BE2C (cell line): ENCODE measurements at regions not wholly inside any gene's neighbourhood (a gene's known extent, or its start where the extent isn't known, plus 50 kb on each side); places are given as distances from the start of the nearest gene placed in this dataset.

Experiments used
- DNase-seq: peaks from one replicate; pipeline ENCODE4 v3.0.0-alpha.2; 2020
- H3K27me3 ChIP-seq: fragments of 250-450 bp; sonication (Bioruptor Pico); 2 replicates; pipeline ENCODE4 v1.5.1; 2020; ENCODE audit warnings: mild to moderate bottlenecking
- H3K36me3 ChIP-seq: fragments of 250-450 bp; sonication (Bioruptor Pico); 2 replicates; pipeline ENCODE4 v1.5.1; 2020; ENCODE audit warnings: mild to moderate bottlenecking
- H3K4me1 ChIP-seq: fragments of 250-450 bp; sonication (Bioruptor Pico); 2 replicates; pipeline ENCODE4 v1.5.1; 2020
- H3K4me3 ChIP-seq: 2 replicates; pipeline ENCODE4 v1.5.1; 2011; ENCODE audit warnings: low read depth, low read length
- H3K9me3 ChIP-seq: fragments of 250-450 bp; sonication (Bioruptor Pico); 2 replicates; pipeline ENCODE4 v1.5.1; 2020
- CTCF ChIP-seq: IDR thresholded peaks from 2 replicates; pipeline ENCODE4 v1.5.1; 2012; ENCODE audit warnings: mild to moderate bottlenecking, low read depth, low read length

- no peak for DNase-seq
- Histone ChIP-seq H3K9me3 (no peaks in the 10 kb centered on the region), H3K36me3 (no peaks in the 10 kb centered on the region), H3K4me3 (no peak overlapping the region), H3K27me3 (no peaks in the 10 kb centered on the region), H3K4me1 (no peaks in the 10 kb centered on the region)
- TF ChIP-seq CTCF, result no peak
Observed at GRCh38 chr22:34913826-34914225, 152.1 kb upstream of the ISX start.

- no peak for DNase-seq
Observed at GRCh38 chr22:34914846-34915245, 151.1 kb upstream of the ISX start.

GRCh38 chr22:34917239-34917638 is 148.7 kb upstream of the ISX start:
- H3K4me1 ChIP-seq, result no peaks in the 10 kb centered on the region
- TF ChIP-seq CTCF, result no peak
- no peak for DNase-seq
- H3K9me3 ChIP-seq, result no peaks in the 10 kb centered on the region
- H3K36me3 ChIP-seq, result no peaks in the 10 kb centered on the region
- no peaks in the 10 kb centered on the region for H3K27me3 ChIP-seq
- no peak overlapping the region for H3K4me3 ChIP-seq

More at GRCh38 chr22:34914846-34915245, 151.1 kb upstream of the ISX start:
- Histone ChIP-seq H3K9me3 (no peaks in the 10 kb centered on the region), H3K27me3 (no peaks in the 10 kb centered on the region), H3K4me1 (no peaks in the 10 kb centered on the region), H3K4me3 (no peak overlapping the region), H3K36me3 (no peaks in the 10 kb centered on the region)
- no peak for TF ChIP-seq CTCF

- no peak for TF ChIP-seq CTCF
- DNase-seq, result no peak
- H3K27me3 ChIP-seq, result no peaks in the 10 kb centered on the region
- no peaks in the 10 kb centered on the region for H3K9me3 ChIP-seq
- no peaks in the 10 kb centered on the region for H3K36me3 ChIP-seq
- H3K4me1 ChIP-seq, result no peaks in the 10 kb centered on the region
- no peak overlapping the region for H3K4me3 ChIP-seq
Observed at GRCh38 chr22:34931026-34931425, 134.9 kb upstream of the ISX start.

- Histone ChIP-seq H3K9me3 (no peaks in the 10 kb centered on the region), H3K27me3 (no peaks in the 10 kb centered on the region), H3K4me3 (no peak overlapping the region), H3K4me1 (no peaks in the 10 kb centered on the region), H3K36me3 (no peaks in the 10 kb centered on the region)
- no peak for DNase-seq
- TF ChIP-seq CTCF, result no peak
Observed at GRCh38 chr22:34934261-34934660, 131.7 kb upstream of the ISX start.

GRCh38 chr22:34943830-34944229 is 122.1 kb upstream of the ISX start:
- H3K36me3 ChIP-seq, result no peaks in the 10 kb centered on the region
- no peak for DNase-seq
- H3K27me3 ChIP-seq, result no peaks in the 10 kb centered on the region
- no peaks in the 10 kb centered on the region for H3K9me3 ChIP-seq
- no peak overlapping the region for H3K4me3 ChIP-seq
- no peak for TF ChIP-seq CTCF
- H3K4me1 ChIP-seq, result no peaks in the 10 kb centered on the region
